ENCODE measurements at regions not wholly inside any gene's neighbourhood (a gene's known extent, or its start where the extent isn't known, plus 50 kb on each side); places are given as distances from the start of the nearest gene placed in this dataset.
"Not testable (repeated sequence)": the region's sequence is repeated elsewhere in the genome, so short reads cannot be mapped to it uniquely, and the experiment has no call there.

DNA sequence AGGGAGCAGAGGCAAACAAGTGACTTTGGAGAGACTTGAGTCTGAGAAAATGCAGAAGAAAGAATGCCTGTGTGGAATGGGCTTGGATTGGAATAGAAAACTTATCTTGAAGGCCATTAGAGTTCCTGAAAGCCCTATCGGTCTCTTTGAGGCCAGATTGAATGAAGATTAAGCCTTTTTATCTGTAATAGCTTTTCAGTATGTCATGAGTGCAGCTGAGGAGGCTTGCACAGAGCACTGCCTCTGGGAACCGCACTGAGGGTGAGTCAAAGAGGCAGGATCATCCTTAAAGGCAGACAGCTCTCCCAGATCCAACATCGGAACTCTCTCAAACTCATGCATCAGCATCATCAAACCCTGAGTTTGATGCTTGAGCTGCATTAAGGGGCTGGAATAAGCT is 515.2 kb downstream of the NTRK3 start:
- Histone ChIP-seq H3K4me3 (no peak overlapping the region), H3K9me3 (no peaks in the 10 kb centered on the region), H3K27ac (no peak overlapping the region), H3K4me1 (no peaks in the 10 kb centered on the region), H3K36me3 (no peaks in the 10 kb centered on the region), H3K27me3 (no peaks in the 10 kb centered on the region)
- TF ChIP-seq, protein P1, sequence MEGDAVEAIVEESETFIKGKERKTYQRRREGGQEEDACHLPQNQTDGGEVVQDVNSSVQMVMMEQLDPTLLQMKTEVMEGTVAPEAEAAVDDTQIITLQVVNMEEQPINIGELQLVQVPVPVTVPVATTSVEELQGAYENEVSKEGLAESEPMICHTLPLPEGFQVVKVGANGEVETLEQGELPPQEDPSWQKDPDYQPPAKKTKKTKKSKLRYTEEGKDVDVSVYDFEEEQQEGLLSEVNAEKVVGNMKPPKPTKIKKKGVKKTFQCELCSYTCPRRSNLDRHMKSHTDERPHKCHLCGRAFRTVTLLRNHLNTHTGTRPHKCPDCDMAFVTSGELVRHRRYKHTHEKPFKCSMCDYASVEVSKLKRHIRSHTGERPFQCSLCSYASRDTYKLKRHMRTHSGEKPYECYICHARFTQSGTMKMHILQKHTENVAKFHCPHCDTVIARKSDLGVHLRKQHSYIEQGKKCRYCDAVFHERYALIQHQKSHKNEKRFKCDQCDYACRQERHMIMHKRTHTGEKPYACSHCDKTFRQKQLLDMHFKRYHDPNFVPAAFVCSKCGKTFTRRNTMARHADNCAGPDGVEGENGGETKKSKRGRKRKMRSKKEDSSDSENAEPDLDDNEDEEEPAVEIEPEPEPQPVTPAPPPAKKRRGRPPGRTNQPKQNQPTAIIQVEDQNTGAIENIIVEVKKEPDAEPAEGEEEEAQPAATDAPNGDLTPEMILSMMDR (IDR thresholded peaks at IDR 0.05), result no peak
- no peak for ATAC-seq
- DNase-seq, result no peak
- intact Hi-C loops (cut with DNase I), result no loop called here

DNA sequence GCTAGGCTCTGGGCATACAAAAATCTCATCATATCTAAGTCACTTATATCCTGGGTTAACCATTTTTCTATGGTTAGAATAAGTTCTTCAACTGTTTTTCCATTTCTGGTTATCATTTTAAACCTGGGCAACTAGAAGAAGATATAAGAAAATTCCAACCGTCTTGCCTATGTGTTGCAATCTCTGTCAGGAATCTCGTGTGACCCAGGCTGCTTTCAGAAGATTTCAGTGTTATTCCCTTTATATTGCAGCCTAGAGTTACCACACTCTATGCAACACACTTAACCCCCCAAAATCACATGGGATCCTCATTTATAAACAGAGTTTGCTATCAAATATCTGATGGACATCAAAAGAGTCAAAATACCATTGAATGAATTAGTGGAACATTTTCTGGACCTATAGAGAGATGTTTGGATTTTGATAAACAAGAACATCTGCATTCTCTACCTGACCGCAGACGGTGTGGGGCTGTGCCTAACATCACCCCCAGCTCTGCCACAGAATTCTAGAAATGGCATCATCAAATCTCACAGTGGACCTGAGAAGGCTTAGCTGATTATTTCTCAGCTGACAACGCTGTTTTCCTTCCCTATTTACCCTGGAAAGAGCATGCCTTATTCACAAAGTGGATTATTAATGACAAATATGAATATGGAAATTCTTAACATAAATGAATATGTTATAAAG is 515.7 kb downstream of the NTRK3 start:
- intact Hi-C loops (cut with DNase I), result no loop called here
- H3K27ac ChIP-seq, result no peak overlapping the region
- no peaks in the 10 kb centered on the region for H3K9me3 ChIP-seq
- no peaks in the 10 kb centered on the region for H3K27me3 ChIP-seq
- TF ChIP-seq, protein P1 (IDR thresholded peaks at IDR 0.05), result no peak
- no peak for ATAC-seq
- no peaks in the 10 kb centered on the region for H3K4me1 ChIP-seq
- no peak for DNase-seq
- H3K36me3 ChIP-seq, result no peaks in the 10 kb centered on the region
- no peak overlapping the region for H3K4me3 ChIP-seq

DNA sequence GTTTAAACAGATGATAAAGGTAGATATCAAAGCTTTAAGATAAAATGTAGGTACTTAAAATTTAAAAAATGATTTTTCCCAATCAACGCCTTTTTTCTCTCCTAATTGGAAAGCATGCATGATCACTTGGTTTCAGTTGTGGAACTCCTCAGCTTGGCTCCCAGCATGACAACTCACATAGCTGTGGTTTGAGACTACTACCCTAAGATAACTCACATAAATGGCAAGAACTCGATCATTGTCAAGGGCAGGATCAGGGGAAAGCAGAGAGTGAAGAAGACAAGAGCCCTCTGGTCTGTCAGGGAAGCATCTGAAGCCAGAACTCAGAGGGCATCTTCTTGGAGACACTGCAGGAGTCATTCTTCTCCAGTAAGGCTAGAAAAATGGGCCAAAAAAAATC is 516.7 kb downstream of the NTRK3 start:
- H3K4me3 ChIP-seq, result no peak overlapping the region
- no peaks in the 10 kb centered on the region for H3K27me3 ChIP-seq
- H3K27ac ChIP-seq, result no peak overlapping the region
- intact Hi-C loops (cut with DNase I), result no loop called here
- DNase-seq (no peak), ATAC-seq (no peak)
- TF ChIP-seq, protein P1 (IDR thresholded peaks at IDR 0.05), result no peak
- H3K4me1 ChIP-seq, result no peaks in the 10 kb centered on the region
- H3K9me3 ChIP-seq, result no peaks in the 10 kb centered on the region
- H3K36me3 ChIP-seq, result no peaks in the 10 kb centered on the region

DNA sequence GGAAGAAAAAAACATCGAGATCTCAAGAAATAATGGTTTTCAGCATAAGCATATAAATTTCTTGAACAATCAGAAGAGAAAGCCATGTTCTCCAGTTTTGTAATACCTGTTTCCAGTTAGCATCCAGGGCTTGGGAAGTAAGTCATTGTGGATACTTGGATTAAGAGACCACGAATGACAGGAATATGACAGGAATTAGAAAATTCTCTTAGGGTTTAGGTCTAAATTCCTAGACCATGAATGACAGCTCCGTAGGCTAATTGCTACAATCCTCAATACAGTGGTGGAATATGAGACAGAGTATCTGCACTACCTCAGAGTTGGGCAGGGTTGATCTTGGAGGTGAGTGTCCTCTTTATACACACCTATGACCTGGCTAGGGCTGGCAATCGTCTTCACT is 517.5 kb downstream of the NTRK3 start:
- no peaks in the 10 kb centered on the region for H3K4me1 ChIP-seq
- H3K27me3 ChIP-seq, result no peaks in the 10 kb centered on the region
- H3K27ac ChIP-seq, result no peak overlapping the region
- intact Hi-C loops (cut with DNase I), result no loop called here
- TF ChIP-seq, protein P1 (IDR thresholded peaks at IDR 0.05), result no peak
- ATAC-seq (no peak), DNase-seq (no peak)
- H3K4me3 ChIP-seq, result no peak overlapping the region
- H3K36me3 ChIP-seq, result no peaks in the 10 kb centered on the region
- no peaks in the 10 kb centered on the region for H3K9me3 ChIP-seq

DNA sequence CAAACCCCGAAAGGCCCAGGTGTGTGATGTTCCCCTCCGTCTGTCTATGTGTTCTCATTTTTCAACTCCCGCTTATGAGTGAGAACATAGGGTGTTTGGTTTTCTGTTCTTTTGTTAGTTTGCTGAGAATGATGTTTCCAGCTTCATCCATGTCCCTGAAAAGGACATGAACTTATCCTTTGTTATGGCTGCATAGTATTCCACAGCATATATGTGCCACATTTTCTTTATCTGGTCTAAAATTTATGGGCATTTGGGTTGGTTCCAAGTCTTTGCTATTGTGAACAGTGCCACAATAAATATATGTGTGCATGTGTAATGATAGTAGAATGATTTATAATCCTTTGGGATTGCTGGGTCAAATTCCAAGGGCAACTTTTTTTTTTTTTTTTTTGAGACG is 519.1 kb downstream of the NTRK3 start:
- H3K4me1 ChIP-seq; ATAC-seq; H3K36me3 ChIP-seq; H3K9me3 ChIP-seq; H3K27ac ChIP-seq; intact Hi-C loops (cut with DNase I); H3K4me3 ChIP-seq; H3K27me3 ChIP-seq; DNase-seq: not testable (repeated sequence)

DNA sequence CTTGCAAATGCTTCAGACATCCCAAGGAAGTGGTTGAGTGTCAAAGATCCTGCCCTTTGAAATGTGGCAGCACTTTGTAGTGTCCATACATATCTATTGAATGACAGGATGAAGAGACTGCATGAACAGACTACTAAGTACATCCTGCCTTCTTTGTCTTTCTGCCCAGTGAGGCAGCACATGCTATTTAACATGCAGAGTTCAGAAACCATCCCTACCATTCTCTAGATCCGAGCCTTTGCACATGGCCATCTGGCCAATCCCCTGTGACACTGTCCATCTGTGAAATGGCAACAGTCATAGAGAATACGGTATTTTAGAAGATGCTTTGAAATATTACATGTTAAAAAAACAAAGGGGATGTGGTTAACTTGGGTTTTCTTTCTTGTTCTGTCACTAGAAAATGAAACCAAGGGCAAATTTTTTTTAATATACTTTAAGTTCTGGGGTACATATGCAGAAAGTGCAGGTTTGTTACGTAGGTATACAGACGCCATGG is 519.6 kb downstream of the NTRK3 start:
- Histone ChIP-seq H3K36me3 (no peaks in the 10 kb centered on the region), H3K4me1 (no peaks in the 10 kb centered on the region), H3K27me3 (no peaks in the 10 kb centered on the region), H3K9me3 (no peaks in the 10 kb centered on the region), H3K27ac (no peak overlapping the region), H3K4me3 (no peak overlapping the region)
- TF ChIP-seq, protein P1 (IDR thresholded peaks at IDR 0.05), result no peak
- intact Hi-C loops (cut with DNase I), result no loop called here
- DNase-seq (no peak), ATAC-seq (no peak)
